GM12872 (cell line): ENCODE measurements at regions not wholly inside any gene's neighbourhood (a gene's known extent, or its start where the extent isn't known, plus 50 kb on each side); places are given as distances from the start of the nearest gene placed in this dataset.

Source experiments
- CTCF ChIP-seq: IDR thresholded peaks from 3 replicates; pipeline ENCODE4 v1.5.1; 2011; ENCODE audit warnings: low read depth, mild to moderate bottlenecking, low read length, moderate library complexity; ENCODE audit not compliant: insufficient read depth

- no peak for TF ChIP-seq CTCF
Observed at GRCh38 chr14:27040552-27040951, 442.7 kb upstream of the NOVA1 start.

DNA sequence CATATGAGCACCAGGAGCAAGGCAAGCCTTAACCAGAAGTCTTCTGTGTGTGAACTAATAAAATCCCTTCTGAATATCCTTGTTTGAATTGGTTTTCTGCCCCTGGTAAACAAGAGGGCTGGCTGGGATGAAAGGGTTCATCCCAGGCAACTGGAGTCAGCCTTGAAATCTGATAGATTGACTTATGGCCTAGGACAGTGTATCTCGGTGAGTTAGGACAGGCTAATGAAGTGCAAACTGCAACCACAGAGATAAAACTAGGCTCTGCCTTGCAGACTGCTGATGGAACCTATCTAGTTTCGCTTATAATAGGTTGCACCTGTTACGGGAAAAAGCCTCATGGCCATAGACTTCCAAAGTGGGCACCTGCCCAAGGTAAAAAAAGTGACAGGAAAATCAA lies 451.9 kb upstream of the NOVA1 start:
- no peak for TF ChIP-seq CTCF

- TF ChIP-seq CTCF: no peak
Observed at GRCh38 chr14:27050208-27050607, 452.4 kb upstream of the NOVA1 start.

DNA sequence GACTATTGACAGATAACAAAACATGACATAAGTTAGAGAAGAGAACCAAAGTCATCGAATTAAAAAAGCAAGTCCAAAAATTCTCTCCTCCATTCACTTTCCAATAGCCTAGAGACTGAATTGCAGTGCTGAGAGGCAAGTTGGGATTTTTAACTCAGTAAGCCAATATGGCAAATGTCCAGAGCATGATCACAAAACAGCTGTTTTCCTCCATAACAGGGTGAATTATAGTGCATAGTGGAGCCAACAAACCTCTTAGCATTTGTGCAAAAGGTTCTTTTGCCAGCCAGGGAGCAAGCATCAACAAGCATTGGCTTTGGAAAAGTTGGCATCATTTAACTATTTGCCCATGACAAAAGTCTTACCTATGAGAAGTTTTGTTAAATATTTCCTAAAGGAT lies 458.8 kb upstream of the NOVA1 start:
- TF ChIP-seq CTCF: no peak

DNA sequence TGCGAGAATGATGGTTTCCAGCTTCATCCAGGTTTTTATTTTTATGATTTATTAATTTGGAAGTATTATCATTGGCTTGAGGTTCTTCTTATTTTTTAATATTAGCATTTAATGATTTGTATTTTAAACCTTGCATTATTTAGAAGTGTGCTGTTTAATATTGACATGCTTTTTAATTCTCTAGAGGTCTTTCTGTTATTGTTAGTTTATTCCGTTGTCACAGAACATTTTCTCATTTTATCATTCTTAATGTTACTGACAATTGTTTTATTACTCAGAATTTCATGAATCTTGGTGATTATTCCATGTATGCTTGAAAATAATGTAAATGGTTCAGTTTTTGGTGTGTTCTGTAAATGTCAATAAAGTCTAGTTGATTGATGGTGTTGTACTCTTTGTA lies 463.5 kb upstream of the NOVA1 start:
- TF ChIP-seq CTCF: no peak

DNA sequence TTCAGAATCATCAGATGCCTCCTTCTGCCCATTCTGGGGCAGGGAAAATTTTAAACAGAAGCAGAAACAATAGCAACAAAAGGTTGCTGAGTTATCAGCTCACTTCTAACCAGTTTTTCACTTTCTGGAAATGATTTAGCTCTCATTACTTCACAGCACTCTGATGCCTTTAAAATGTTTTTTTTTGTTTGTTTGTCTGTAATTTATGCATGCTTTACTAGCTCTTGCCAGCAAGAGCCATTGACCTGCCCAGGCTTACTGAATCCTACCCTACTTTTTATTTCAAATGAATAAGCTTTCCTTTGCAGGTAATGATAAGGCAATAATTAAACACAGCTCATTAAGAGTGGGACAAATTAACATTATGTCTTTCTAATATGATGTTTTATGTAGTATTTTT lies 466.1 kb upstream of the NOVA1 start:
- TF ChIP-seq CTCF: no peak

GRCh38 chr14:27065886-27066285 lies 468.1 kb upstream of the NOVA1 start:
- no peak for TF ChIP-seq CTCF

DNA sequence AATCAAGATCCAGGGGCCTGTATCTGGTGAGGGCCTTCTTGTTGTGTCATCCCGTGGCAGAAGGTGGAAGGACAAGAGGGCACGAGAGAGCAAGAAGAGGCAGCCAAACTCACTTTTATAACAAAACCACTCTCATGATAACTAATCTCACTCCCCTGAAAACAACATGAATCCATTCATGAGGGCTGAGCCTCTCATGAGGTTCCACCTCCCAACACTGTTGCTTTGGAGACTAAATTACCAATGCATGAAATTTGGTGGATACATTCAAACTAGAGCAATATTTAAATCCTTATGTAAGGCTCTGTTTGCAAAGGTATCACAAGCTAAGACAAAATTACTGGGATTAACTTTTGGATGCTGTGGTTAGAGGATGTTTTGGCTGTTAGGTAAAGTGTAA lies 470.1 kb upstream of the NOVA1 start:
- TF ChIP-seq CTCF: no peak
